ENCODE measurements at regions not wholly inside any gene's neighbourhood (a gene's known extent, or its start where the extent isn't known, plus 50 kb on each side); places are given as distances from the start of the nearest gene placed in this dataset.

DNA sequence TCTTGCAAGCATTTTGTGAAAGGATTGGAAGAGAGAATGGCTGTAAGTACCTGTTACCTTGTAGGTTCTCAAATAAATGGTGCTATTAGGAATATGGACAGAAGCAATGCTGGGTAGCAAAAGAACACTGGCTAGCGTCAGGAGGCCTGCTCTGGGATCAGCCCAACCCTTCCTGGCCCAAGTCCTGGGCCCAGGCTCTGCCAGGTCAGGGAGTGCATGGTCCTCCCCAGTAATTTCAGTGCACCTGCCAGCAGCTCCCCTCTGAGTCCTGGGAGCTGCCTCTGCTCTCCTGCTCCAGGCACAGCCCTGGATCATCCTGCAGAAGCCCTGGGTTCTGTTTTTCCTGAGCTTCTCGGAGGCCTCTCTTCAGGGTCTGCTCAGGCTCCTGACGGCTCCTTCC is 89.5 kb upstream of the ARAP3 start (continued):
- TF ChIP-seq, protein P1, sequence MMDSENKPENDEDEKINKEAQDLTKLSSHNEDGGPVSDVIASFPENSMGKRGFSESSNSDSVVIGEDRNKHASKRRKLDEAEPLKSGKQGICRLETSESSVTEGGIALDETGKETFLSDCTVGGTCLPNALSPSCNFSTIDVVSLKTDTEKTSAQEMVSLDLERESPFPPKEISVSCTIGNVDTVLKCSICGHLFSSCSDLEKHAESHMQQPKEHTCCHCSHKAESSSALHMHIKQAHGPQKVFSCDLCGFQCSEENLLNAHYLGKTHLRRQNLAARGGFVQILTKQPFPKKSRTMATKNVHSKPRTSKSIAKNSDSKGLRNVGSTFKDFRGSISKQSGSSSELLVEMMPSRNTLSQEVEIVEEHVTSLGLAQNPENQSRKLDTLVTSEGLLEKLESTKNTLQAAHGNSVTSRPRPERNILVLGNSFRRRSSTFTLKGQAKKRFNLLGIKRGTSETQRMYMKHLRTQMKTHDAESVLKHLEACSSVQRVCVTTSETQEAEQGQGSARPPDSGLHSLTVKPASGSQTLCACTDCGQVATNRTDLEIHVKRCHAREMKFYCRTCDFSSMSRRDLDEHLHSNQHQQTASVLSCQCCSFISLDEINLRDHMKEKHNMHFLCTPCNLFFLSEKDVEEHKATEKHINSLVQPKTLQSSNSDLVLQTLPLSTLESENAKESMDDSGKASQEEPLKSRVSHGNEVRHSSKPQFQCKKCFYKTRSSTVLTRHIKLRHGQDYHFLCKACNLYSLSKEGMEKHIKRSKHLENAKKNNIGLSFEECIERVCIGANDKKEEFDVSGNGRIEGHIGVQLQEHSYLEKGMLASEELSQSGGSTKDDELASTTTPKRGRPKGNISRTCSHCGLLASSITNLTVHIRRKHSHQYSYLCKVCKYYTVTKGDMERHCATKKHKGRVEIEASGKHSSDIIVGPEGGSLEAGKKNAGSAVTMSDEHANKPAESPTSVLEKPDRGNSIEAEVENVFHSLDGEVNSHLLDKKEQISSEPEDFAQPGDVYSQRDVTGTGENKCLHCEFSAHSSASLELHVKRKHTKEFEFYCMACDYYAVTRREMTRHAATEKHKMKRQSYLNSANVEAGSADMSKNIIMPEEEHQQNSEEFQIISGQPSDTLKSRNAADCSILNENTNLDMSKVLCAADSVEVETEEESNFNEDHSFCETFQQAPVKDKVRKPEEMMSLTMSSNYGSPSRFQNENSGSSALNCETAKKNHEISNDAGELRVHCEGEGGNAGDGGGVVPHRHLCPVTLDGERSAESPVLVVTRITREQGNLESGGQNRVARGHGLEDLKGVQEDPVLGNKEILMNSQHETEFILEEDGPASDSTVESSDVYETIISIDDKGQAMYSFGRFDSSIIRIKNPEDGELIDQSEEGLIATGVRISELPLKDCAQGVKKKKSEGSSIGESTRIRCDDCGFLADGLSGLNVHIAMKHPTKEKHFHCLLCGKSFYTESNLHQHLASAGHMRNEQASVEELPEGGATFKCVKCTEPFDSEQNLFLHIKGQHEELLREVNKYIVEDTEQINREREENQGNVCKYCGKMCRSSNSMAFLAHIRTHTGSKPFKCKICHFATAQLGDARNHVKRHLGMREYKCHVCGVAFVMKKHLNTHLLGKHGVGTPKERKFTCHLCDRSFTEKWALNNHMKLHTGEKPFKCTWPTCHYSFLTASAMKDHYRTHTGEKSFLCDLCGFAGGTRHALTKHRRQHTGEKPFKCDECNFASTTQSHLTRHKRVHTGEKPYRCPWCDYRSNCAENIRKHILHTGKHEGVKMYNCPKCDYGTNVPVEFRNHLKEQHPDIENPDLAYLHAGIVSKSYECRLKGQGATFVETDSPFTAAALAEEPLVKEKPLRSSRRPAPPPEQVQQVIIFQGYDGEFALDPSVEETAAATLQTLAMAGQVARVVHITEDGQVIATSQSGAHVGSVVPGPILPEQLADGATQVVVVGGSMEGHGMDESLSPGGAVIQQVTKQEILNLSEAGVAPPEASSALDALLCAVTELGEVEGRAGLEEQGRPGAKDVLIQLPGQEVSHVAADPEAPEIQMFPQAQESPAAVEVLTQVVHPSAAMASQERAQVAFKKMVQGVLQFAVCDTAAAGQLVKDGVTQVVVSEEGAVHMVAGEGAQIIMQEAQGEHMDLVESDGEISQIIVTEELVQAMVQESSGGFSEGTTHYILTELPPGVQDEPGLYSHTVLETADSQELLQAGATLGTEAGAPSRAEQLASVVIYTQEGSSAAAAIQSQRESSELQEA (CRISPR knock-in tag; IDR thresholded peaks at IDR 0.05; ENCODE audit: not compliant biosample characterization) = no peak

DNA sequence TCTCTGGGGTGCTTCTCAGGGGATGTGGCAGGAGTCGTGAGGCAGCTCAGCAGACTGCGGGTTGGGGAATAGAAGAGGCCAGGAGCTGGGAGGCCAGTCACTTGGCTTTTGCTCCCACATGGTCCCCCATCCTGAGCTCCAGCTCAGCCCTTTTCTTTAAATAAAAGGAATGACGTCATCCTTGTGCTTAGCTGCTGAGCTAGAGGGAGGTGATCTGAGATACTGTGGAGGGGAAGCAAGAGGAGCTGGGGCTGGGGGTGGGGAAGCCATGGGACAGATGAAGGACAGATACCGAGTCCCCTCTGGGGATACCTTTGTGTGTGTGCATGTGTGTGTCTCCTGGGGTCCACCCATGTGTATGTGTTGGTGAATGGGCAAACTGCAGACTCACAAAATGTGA is 89.0 kb upstream of the ARAP3 start:
- CTCF ChIA-PET (ENCODE audit: low intra/inter-chr PET ratio, low total read pairs) = no interaction called here
- FAIRE-seq (no peak), DNase-seq (ENCODE audit: low spot score) (no peak), ATAC-seq (no peak)
- no peak overlapping the region for H3K27ac ChIP-seq (ENCODE audit: extremely low read length, insufficient read depth, low read length)
- H3K27me3 ChIP-seq (ENCODE audit: control insufficient read depth in 1 of 2, insufficient read depth in 2 of 2, low read length in 2 of 2) = peaks cover 3 to 21% of the 10 kb centered on the region in 2 experiments; a peak in 2 of 5 replicates
- no peaks in the 10 kb centered on the region for H3K9me3 ChIP-seq (ENCODE audit: low read length)
- H2AFZ ChIP-seq (ENCODE audit: low read length) = no peak overlapping the region
- H3K9ac ChIP-seq (ENCODE audit: insufficient read depth, low read depth, low read length) = no peak overlapping the region
- H4K20me1 ChIP-seq (ENCODE audit: insufficient read depth, low read length) = no peaks in the 10 kb centered on the region
- intact Hi-C loops (cut with micrococcal nuclease; ENCODE audit: unreplicated experiment) = no loop called here
- POLR2A ChIA-PET = no interaction called here
- no TSS peak for BruUV-seq (replicated peaks)
- H3K4me1 ChIP-seq (ENCODE audit: insufficient read depth, low read length) = no peaks in the 10 kb centered on the region
- no peak overlapping the region for H3K4me3 ChIP-seq (replicated peaks in 1 of 3; ENCODE audit: insufficient read depth in 1 of 3, low read depth in 2 of 3, low read length in 3 of 3)
- no peaks in the 10 kb centered on the region for H3K79me2 ChIP-seq (ENCODE audit: insufficient read depth, low read length)
- in situ Hi-C loops (cut with HindIII; ENCODE audit: extremely low pct_ligation_motif_present, low pct_unique_long_range_greater_than_20kb) = no loop called here
- TF ChIP-seq CREB1 (IDR thresholded peaks at IDR 0.05) (peak; percentile 91), CREB1 (CRISPR knock-in tag; IDR thresholded peaks at IDR 0.05) (no peak), ATF7 (IDR thresholded peaks at IDR 0.05) (peak; percentile 99), ATF7 (CRISPR knock-in tag; IDR thresholded peaks at IDR 0.05) (no peak), ZNF10 (CRISPR knock-in tag; IDR thresholded peaks at IDR 0.05; ENCODE audit: borderline replicate concordance, low read depth) (no peak), ZSCAN31 (CRISPR knock-in tag; IDR thresholded peaks at IDR 0.05; ENCODE audit: low read depth) (no peak)
- WGBS (ENCODE audit: low lambda C conversion rate) = 4% methylated on average over 4 of the region's 4 CpGs
- H3K36me3 ChIP-seq (replicated peaks in 1 of 2; ENCODE audit: control insufficient read depth in 1 of 2, insufficient read depth in 2 of 2, low read length in 2 of 2) = no peaks in the 10 kb centered on the region
- no peak overlapping the region for H3K4me2 ChIP-seq (ENCODE audit: low read depth, low read length)

All from HepG2 (cell line).